ENCODE measurements at regions not wholly inside any gene's neighbourhood (a gene's known extent, or its start where the extent isn't known, plus 50 kb on each side); places are given as distances from the start of the nearest gene placed in this dataset.
"Not testable (repeated sequence)": the region's sequence is repeated elsewhere in the genome, so short reads cannot be mapped to it uniquely, and the experiment has no call there.

- Histone ChIP-seq H3K9me3 (no peaks in the 10 kb centered on the region), H3K4me3 (no peak overlapping the region), H3K27me3 (no peaks in the 10 kb centered on the region), H3K4me1 (no peaks in the 10 kb centered on the region), H3K27ac (no peak overlapping the region), H3K36me3 (no peaks in the 10 kb centered on the region)
- DNase-seq (ENCODE audit: low spot score in 2 of 2), result no peak
- 88% methylated on average over 1 of the region's 1 CpG for WGBS
- TF ChIP-seq CTCF (IDR thresholded peaks at IDR 0.05) (no peak), POLR2AphosphoS5 (IDR thresholded peaks at IDR 0.05) (no peak), POLR2A (IDR thresholded peaks at IDR 0.05) (no peak), EP300 (IDR thresholded peaks at IDR 0.05) (no peak)
These were observed 602.9 kb downstream of the NTRK3 start for GRCh38 chr15:87653646-87654045.

DNA sequence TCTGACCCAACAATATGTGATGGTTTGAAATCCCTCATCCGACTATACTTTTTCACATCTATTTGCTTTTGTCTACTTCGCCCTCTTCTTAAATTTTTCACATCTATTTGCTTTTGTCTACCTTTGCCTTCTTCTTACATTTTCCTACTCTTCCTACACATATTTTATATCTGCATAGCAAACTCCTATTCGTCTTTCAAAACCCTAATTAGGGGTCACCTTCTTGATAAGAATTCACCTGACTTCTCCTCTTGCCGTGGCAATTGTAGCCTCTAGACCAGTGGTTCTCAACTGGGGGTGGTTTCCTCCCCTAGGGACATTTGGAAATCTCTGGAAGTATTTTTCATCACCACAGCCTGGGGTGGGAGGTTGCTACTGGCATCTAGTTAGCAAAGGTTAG lies 607.4 kb downstream of the NTRK3 start:
- H3K9me3 ChIP-seq, result no peaks in the 10 kb centered on the region
- DNase-seq (ENCODE audit: low spot score in 2 of 2), result no peak
- H3K4me1 ChIP-seq, result no peaks in the 10 kb centered on the region
- no peak overlapping the region for H3K27ac ChIP-seq
- H3K4me3 ChIP-seq, result no peak overlapping the region
- TF ChIP-seq CTCF (IDR thresholded peaks at IDR 0.05) (no peak), POLR2A (IDR thresholded peaks at IDR 0.05) (no peak), POLR2AphosphoS5 (IDR thresholded peaks at IDR 0.05) (no peak), EP300 (IDR thresholded peaks at IDR 0.05) (no peak)
- 91% methylated on average over 4 of the region's 4 CpGs for WGBS
- H3K36me3 ChIP-seq, result no peaks in the 10 kb centered on the region
- H3K27me3 ChIP-seq, result no peaks in the 10 kb centered on the region

DNA sequence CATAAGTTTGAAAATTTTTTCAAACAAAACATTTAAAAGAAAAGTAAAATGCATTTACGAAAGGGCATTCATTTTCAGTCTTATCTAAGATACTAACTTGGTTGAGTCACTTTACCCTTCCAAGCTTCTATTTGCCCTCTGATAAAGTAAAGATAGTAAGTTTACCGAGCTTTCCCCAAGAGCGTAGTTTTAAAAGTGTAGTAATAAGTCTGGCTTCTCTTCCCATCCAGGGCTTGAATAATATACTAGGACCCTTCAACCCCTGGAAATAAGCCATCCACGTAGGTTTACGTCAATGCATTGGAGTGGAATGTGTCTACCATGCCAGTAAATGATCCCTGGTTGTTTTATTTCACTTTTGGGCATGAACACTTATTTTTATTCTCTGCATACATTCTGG lies 608.3 kb downstream of the NTRK3 start:
- DNase-seq (ENCODE audit: low spot score in 2 of 2), result no peak

GRCh38 chr15:87645723-87646122 lies 610.8 kb downstream of the NTRK3 start:
- WGBS, result 79% methylated on average over 5 of the region's 5 CpGs
- TF ChIP-seq CTCF (IDR thresholded peaks at IDR 0.05) (no peak), POLR2AphosphoS5 (IDR thresholded peaks at IDR 0.05) (no peak), EP300 (IDR thresholded peaks at IDR 0.05) (no peak), POLR2A (IDR thresholded peaks at IDR 0.05) (no peak)
- no peak for DNase-seq (ENCODE audit: low spot score in 2 of 2)

More for the DNA sequence above, 608.3 kb downstream of the NTRK3 start:
- WGBS, result 57% methylated on average over 5 of the region's 5 CpGs
- H3K27me3 ChIP-seq, result no peaks in the 10 kb centered on the region
- no peaks in the 10 kb centered on the region for H3K9me3 ChIP-seq
- TF ChIP-seq POLR2AphosphoS5 (IDR thresholded peaks at IDR 0.05), result no peak
- no peak for TF ChIP-seq CTCF (IDR thresholded peaks at IDR 0.05)
- TF ChIP-seq POLR2A (IDR thresholded peaks at IDR 0.05), result no peak
- no peak for TF ChIP-seq EP300 (IDR thresholded peaks at IDR 0.05)
- no peaks in the 10 kb centered on the region for H3K36me3 ChIP-seq
- no peak overlapping the region for H3K27ac ChIP-seq
- no peak overlapping the region for H3K4me3 ChIP-seq
- no peaks in the 10 kb centered on the region for H3K4me1 ChIP-seq

GRCh38 chr15:87642997-87643396 lies 613.5 kb downstream of the NTRK3 start:
- H3K36me3 ChIP-seq; H3K9me3 ChIP-seq; H3K27me3 ChIP-seq; H3K4me3 ChIP-seq; H3K27ac ChIP-seq; DNase-seq (ENCODE audit: low spot score in 2 of 2); H3K4me1 ChIP-seq: not testable (repeated sequence)
- WGBS, result 66% methylated on average over 3 of the region's 3 CpGs

More at GRCh38 chr15:87645723-87646122, 610.8 kb downstream of the NTRK3 start:
- Histone ChIP-seq H3K9me3 (no peaks in the 10 kb centered on the region), H3K4me1 (no peaks in the 10 kb centered on the region), H3K4me3 (no peak overlapping the region), H3K36me3 (no peaks in the 10 kb centered on the region), H3K27ac (no peak overlapping the region), H3K27me3 (no peaks in the 10 kb centered on the region)

GRCh38 chr15:87639305-87640011 lies 617.1 kb downstream of the NTRK3 start:
- DNase-seq (ENCODE audit: low spot score in 2 of 2), result no peak
- 60% methylated on average over 4 of the region's 4 CpGs for WGBS
- H3K4me3 ChIP-seq, result no peak overlapping the region
- H3K27me3 ChIP-seq, result no peaks in the 10 kb centered on the region
- H3K4me1 ChIP-seq, result no peaks in the 10 kb centered on the region
- TF ChIP-seq POLR2A (IDR thresholded peaks at IDR 0.05) (no peak), CTCF (IDR thresholded peaks at IDR 0.05) (no peak), POLR2AphosphoS5 (IDR thresholded peaks at IDR 0.05) (no peak), EP300 (IDR thresholded peaks at IDR 0.05) (no peak)
- H3K27ac ChIP-seq, result no peak overlapping the region
- no peaks in the 10 kb centered on the region for H3K9me3 ChIP-seq
- H3K36me3 ChIP-seq, result no peaks in the 10 kb centered on the region

Data from suprapubic skin (tissue), 4 donors.